GM20000 (cell line): ENCODE measurements at regions not wholly inside any gene's neighbourhood (a gene's known extent, or its start where the extent isn't known, plus 50 kb on each side); places are given as distances from the start of the nearest gene placed in this dataset.

ENCODE experiments used
- DNase-seq: peaks from one replicate; pipeline ENCODE4 v3.0.0; 2012; ENCODE audit warnings: low spot score
- CTCF ChIP-seq: IDR thresholded peaks from 2 replicates; pipeline ENCODE4 v1.5.1; 2012; ENCODE audit warnings: mild to moderate bottlenecking, control low read depth; ENCODE audit errors: extremely low read depth, missing control alignments

- no peak for DNase-seq
- TF ChIP-seq CTCF = no peak
Observed at GRCh38 chr2:183511154-183511553, 386.9 kb downstream of the NUP35 start.

- no peak for TF ChIP-seq CTCF
- DNase-seq = no peak
Observed at GRCh38 chr2:183519371-183520056, 395.3 kb downstream of the NUP35 start.

- no peak for TF ChIP-seq CTCF
Observed at GRCh38 chr2:183521911-183522310, 397.7 kb downstream of the NUP35 start.

GRCh38 chr2:183522489-183523266, 398.4 kb downstream of the NUP35 start:
- TF ChIP-seq CTCF = no peak
- DNase-seq = no peak

More at GRCh38 chr2:183521911-183522310, 397.7 kb downstream of the NUP35 start:
- DNase-seq = no peak

- no peak for DNase-seq
- TF ChIP-seq CTCF = no peak
Observed at GRCh38 chr2:183530333-183530901, 406.2 kb downstream of the NUP35 start.

GRCh38 chr2:183532514-183532913, 408.3 kb downstream of the NUP35 start:
- TF ChIP-seq CTCF = no peak
- no peak for DNase-seq

- no peak for DNase-seq
- TF ChIP-seq CTCF = no peak
Observed at GRCh38 chr2:183533021-183533420, 408.8 kb downstream of the NUP35 start.
